Thoracic aorta (tissue), 2 donors: ENCODE measurements at regions not wholly inside any gene's neighbourhood (a gene's known extent, or its start where the extent isn't known, plus 50 kb on each side); places are given as distances from the start of the nearest gene placed in this dataset.

Experiments
- ATAC-seq: fragments of 150-250 bp; one replicate; pipeline ENCODE4 v1.8.0; 2017; ENCODE audit warnings: low read depth; ENCODE audit not compliant: insufficient number of reproducible peaks, low FRiP score
- DNase-seq: peaks from one replicate; pipeline ENCODE4 v3.0.0-alpha.2; 2020; ENCODE audit warnings: low spot score
- H3K27ac ChIP-seq, 2 donors: fragments of 200-600 bp; sonication (generic); 1 replicate in 1 of 2; 2 replicates in 1 of 2; pipeline ENCODE4 v1.5.1; 2016; ENCODE audit warnings: mild to moderate bottlenecking in 2 of 2, moderate library complexity in 2 of 2
- H3K27me3 ChIP-seq: fragments of 200-600 bp; sonication (generic); replicated peaks from 2 replicates; pipeline ENCODE4 v1.6.0; 2016; ENCODE audit warnings: mild to moderate bottlenecking; ENCODE audit not compliant: insufficient read depth
- H3K36me3 ChIP-seq: fragments of 200-600 bp; sonication (generic); one replicate; pipeline ENCODE4 v1.5.1; 2016
- H3K4me1 ChIP-seq, 2 donors: fragments of 200-600 bp; sonication (generic); 1 replicate in 1 of 2; 2 replicates in 1 of 2; pipeline versions ENCODE4 v1.5.1 to v1.6.0; 2016; ENCODE audit warnings: low read depth in 2 of 2, mild to moderate bottlenecking in 1 of 2; ENCODE audit not compliant: control insufficient read depth in 1 of 2
- H3K4me3 ChIP-seq: fragments of 200-600 bp; sonication (generic); 2 replicates; pipeline ENCODE4 v1.5.1; 2016; ENCODE audit warnings: mild to moderate bottlenecking
- H3K9me3 ChIP-seq: fragments of 200-600 bp; sonication (generic); 2 replicates; pipeline ENCODE4 v1.5.1; 2016
- TF ChIP-seq, protein P1 (sequence below): fragments of 200-600 bp; sonication (generic); IDR thresholded peaks from one replicate; pipeline ENCODE4 v1.5.1; 2019; ENCODE audit warnings: antibody characterized with exemption

- DNase-seq (no peak), ATAC-seq (no peak)
- TF ChIP-seq, protein P1, sequence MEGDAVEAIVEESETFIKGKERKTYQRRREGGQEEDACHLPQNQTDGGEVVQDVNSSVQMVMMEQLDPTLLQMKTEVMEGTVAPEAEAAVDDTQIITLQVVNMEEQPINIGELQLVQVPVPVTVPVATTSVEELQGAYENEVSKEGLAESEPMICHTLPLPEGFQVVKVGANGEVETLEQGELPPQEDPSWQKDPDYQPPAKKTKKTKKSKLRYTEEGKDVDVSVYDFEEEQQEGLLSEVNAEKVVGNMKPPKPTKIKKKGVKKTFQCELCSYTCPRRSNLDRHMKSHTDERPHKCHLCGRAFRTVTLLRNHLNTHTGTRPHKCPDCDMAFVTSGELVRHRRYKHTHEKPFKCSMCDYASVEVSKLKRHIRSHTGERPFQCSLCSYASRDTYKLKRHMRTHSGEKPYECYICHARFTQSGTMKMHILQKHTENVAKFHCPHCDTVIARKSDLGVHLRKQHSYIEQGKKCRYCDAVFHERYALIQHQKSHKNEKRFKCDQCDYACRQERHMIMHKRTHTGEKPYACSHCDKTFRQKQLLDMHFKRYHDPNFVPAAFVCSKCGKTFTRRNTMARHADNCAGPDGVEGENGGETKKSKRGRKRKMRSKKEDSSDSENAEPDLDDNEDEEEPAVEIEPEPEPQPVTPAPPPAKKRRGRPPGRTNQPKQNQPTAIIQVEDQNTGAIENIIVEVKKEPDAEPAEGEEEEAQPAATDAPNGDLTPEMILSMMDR = no peak
Observed at GRCh38 chr5:72612810-72613209, 105.6 kb upstream of the ZNF366 start.

DNA sequence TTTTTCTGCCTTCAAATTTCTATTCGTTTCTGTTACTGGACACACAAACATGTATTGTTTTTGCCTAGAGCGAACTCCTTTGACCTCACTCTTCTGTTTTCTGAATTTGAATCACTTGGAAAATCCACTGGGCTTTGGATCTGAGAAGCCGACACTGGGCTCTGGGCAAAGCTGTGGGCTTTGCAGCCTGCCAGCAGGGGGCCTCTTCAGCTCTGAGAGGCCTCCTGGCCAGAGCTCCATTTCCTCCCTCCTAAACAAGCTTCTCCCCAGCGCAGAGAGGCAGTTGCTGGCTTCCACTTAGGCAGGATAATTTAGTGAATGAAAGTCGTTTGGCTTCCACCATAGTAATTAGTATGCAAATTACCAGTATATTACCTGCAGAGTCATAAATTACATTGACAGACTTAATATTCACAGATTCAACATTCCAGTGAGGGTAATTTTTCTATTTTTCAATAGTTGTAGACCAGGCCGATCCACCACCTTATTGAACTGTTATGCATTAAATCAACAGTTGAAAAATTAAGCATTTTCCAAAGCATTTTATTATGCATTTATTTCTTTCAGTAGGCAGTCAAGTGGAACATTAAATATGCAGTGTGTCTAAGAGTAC, 104.0 kb upstream of the ZNF366 start:
- H3K4me1 ChIP-seq = no peaks in the 10 kb centered on the region
- H3K4me3 ChIP-seq = no peak overlapping the region
- H3K36me3 ChIP-seq = no peaks in the 10 kb centered on the region
- no peak overlapping the region for H3K27ac ChIP-seq
- ATAC-seq (no peak), DNase-seq (peak; percentile 39)
- H3K27me3 ChIP-seq = no peaks in the 10 kb centered on the region
- no peaks in the 10 kb centered on the region for H3K9me3 ChIP-seq
- TF ChIP-seq, protein P1 = peak; percentile 89

More at GRCh38 chr5:72612810-72613209, 105.6 kb upstream of the ZNF366 start:
- no peaks in the 10 kb centered on the region for H3K4me1 ChIP-seq
- no peaks in the 10 kb centered on the region for H3K27me3 ChIP-seq
- no peak overlapping the region for H3K4me3 ChIP-seq
- H3K36me3 ChIP-seq = no peaks in the 10 kb centered on the region
- H3K27ac ChIP-seq = no peak overlapping the region
- H3K9me3 ChIP-seq = no peaks in the 10 kb centered on the region

- Histone ChIP-seq H3K4me3 (no peak overlapping the region), H3K4me1 (no peaks in the 10 kb centered on the region), H3K9me3 (no peaks in the 10 kb centered on the region), H3K36me3 (no peaks in the 10 kb centered on the region), H3K27ac (no peak overlapping the region), H3K27me3 (no peaks in the 10 kb centered on the region)
- DNase-seq = no peak
- TF ChIP-seq, protein P1 = no peak
- no peak for ATAC-seq
Observed at GRCh38 chr5:72608926-72609325, 101.7 kb upstream of the ZNF366 start.

GRCh38 chr5:72608297-72608696, 101.1 kb upstream of the ZNF366 start:
- no peak overlapping the region for H3K27ac ChIP-seq
- H3K4me1 ChIP-seq = no peaks in the 10 kb centered on the region
- ATAC-seq (no peak), DNase-seq (no peak)
- no peaks in the 10 kb centered on the region for H3K36me3 ChIP-seq
- no peaks in the 10 kb centered on the region for H3K27me3 ChIP-seq
- TF ChIP-seq, protein P1 = no peak
- H3K9me3 ChIP-seq = no peaks in the 10 kb centered on the region
- no peak overlapping the region for H3K4me3 ChIP-seq

DNA sequence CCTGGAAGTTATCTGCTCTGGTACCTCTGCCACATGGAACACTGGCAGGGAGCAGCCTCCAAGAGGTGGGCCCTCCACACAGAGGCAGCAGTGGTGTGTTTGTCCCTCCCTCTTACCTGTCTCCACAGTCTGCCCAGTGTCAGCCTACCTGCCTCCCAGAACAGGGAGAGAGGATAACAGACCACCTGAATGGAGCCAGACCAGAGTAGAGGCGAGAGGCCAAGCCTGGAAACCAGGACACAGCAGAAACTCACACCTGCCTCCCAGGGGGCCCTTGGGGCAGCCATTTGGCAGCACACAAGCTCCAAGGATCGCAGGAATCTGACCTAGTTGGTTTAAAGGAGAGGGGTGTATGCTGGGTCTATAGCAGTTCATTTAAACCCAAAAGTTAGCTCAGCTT, 100.2 kb upstream of the ZNF366 start:
- H3K27ac ChIP-seq = no peak overlapping the region
- ATAC-seq = no peak
- no peaks in the 10 kb centered on the region for H3K9me3 ChIP-seq
- TF ChIP-seq, protein P1 = no peak
- no peaks in the 10 kb centered on the region for H3K4me1 ChIP-seq
- DNase-seq = no peak
- H3K4me3 ChIP-seq = no peak overlapping the region
- H3K27me3 ChIP-seq = no peaks in the 10 kb centered on the region
- H3K36me3 ChIP-seq = no peaks in the 10 kb centered on the region
